ENCODE measurements at regions not wholly inside any gene's neighbourhood (a gene's known extent, or its start where the extent isn't known, plus 50 kb on each side); places are given as distances from the start of the nearest gene placed in this dataset.
"Not testable (repeated sequence)": the region's sequence is repeated elsewhere in the genome, so short reads cannot be mapped to it uniquely, and the experiment has no call there.

- no peak for DNase-seq (ENCODE audit: low read depth)
- TF ChIP-seq CTCF (IDR thresholded peaks at IDR 0.05; ENCODE audit: insufficient read depth, low read depth, low read length, missing control alignments) = no peak
Observed at GRCh38 chrX:40875476-40875875, 140.1 kb upstream of the MED14 start.

GRCh38 chrX:40877887-40878286, 142.5 kb upstream of the MED14 start:
- TF ChIP-seq CTCF (IDR thresholded peaks at IDR 0.05; ENCODE audit: insufficient read depth, low read depth, low read length, missing control alignments) = peak; percentile 23
- DNase-seq (ENCODE audit: low read depth) = peak; percentile 35
- H3K4me3 ChIP-seq (ENCODE audit: low read depth, low read length) = no peak overlapping the region

More at GRCh38 chrX:40875476-40875875, 140.1 kb upstream of the MED14 start:
- no peak overlapping the region for H3K4me3 ChIP-seq (ENCODE audit: low read depth, low read length)

- no peak overlapping the region for H3K4me3 ChIP-seq (ENCODE audit: low read depth, low read length)
- DNase-seq (ENCODE audit: low read depth) = no peak
- TF ChIP-seq CTCF (IDR thresholded peaks at IDR 0.05; ENCODE audit: insufficient read depth, low read depth, low read length, missing control alignments) = no peak
Observed at GRCh38 chrX:40878766-40879165, 143.4 kb upstream of the MED14 start.

GRCh38 chrX:40879172-40879571, 143.8 kb upstream of the MED14 start:
- H3K4me3 ChIP-seq (ENCODE audit: low read depth, low read length); DNase-seq (ENCODE audit: low read depth): not testable (repeated sequence)

- DNase-seq (ENCODE audit: low read depth) = no peak
- no peak for TF ChIP-seq CTCF (IDR thresholded peaks at IDR 0.05; ENCODE audit: insufficient read depth, low read depth, low read length, missing control alignments)
- H3K4me3 ChIP-seq (ENCODE audit: low read depth, low read length) = no peak overlapping the region
Observed at GRCh38 chrX:40880712-40881111, 145.4 kb upstream of the MED14 start.

- DNase-seq (ENCODE audit: low read depth) = no peak
- TF ChIP-seq CTCF (IDR thresholded peaks at IDR 0.05; ENCODE audit: insufficient read depth, low read depth, low read length, missing control alignments) = no peak
Observed at GRCh38 chrX:40883021-40883619, 147.8 kb upstream of the MED14 start.

GRCh38 chrX:40885989-40886388, 150.6 kb upstream of the MED14 start:
- no peak for DNase-seq (ENCODE audit: low read depth)
- no peak overlapping the region for H3K4me3 ChIP-seq (ENCODE audit: low read depth, low read length)
- no peak for TF ChIP-seq CTCF (IDR thresholded peaks at IDR 0.05; ENCODE audit: insufficient read depth, low read depth, low read length, missing control alignments)

More at GRCh38 chrX:40883021-40883619, 147.8 kb upstream of the MED14 start:
- no peak overlapping the region for H3K4me3 ChIP-seq (ENCODE audit: low read depth, low read length)
